GM12875 (cell line): ENCODE measurements at regions not wholly inside any gene's neighbourhood (a gene's known extent, or its start where the extent isn't known, plus 50 kb on each side); places are given as distances from the start of the nearest gene placed in this dataset.
"Not testable (repeated sequence)": the region's sequence is repeated elsewhere in the genome, so short reads cannot be mapped to it uniquely, and the experiment has no call there.

Source experiments
- H3K4me3 ChIP-seq: one replicate; pipeline ENCODE4 v1.5.1; 2011; ENCODE audit warnings: low read depth, low read length, control low read depth
- TF ChIP-seq, protein P1 (sequence below): IDR thresholded peaks from 2 replicates; pipeline ENCODE4 v1.5.1; 2011; ENCODE audit warnings: low read depth, mild to moderate bottlenecking, control low read depth, inconsistent platforms, low read length, moderate library complexity, borderline replicate concordance; ENCODE audit not compliant: insufficient read depth

DNA sequence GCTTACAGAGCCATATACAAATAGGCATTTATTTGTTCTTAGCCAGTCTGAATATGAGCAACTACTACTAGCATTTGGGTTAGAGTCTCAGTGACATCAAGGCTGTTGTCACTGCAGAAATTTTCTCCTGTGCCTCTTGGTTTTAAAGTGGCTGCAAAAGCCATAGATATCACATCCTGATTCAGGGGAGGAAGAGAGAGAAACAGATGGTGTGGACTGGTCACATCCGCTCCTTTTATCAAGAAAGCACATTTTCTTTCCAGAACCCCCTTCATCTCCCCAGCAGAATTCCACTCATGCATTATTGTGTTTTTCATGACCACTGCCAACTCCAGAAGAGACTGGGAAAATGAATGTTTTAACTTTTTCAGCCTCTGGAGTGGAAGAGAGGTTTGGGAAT, 69.8 kb downstream of the PTTG1 start:
- no peak overlapping the region for H3K4me3 ChIP-seq
- TF ChIP-seq, protein P1, sequence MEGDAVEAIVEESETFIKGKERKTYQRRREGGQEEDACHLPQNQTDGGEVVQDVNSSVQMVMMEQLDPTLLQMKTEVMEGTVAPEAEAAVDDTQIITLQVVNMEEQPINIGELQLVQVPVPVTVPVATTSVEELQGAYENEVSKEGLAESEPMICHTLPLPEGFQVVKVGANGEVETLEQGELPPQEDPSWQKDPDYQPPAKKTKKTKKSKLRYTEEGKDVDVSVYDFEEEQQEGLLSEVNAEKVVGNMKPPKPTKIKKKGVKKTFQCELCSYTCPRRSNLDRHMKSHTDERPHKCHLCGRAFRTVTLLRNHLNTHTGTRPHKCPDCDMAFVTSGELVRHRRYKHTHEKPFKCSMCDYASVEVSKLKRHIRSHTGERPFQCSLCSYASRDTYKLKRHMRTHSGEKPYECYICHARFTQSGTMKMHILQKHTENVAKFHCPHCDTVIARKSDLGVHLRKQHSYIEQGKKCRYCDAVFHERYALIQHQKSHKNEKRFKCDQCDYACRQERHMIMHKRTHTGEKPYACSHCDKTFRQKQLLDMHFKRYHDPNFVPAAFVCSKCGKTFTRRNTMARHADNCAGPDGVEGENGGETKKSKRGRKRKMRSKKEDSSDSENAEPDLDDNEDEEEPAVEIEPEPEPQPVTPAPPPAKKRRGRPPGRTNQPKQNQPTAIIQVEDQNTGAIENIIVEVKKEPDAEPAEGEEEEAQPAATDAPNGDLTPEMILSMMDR: no peak

- TF ChIP-seq, protein P1: no peak
- H3K4me3 ChIP-seq: no peak overlapping the region
Measured at GRCh38 chr5:160492565-160492964, 70.9 kb downstream of the PTTG1 start.

DNA sequence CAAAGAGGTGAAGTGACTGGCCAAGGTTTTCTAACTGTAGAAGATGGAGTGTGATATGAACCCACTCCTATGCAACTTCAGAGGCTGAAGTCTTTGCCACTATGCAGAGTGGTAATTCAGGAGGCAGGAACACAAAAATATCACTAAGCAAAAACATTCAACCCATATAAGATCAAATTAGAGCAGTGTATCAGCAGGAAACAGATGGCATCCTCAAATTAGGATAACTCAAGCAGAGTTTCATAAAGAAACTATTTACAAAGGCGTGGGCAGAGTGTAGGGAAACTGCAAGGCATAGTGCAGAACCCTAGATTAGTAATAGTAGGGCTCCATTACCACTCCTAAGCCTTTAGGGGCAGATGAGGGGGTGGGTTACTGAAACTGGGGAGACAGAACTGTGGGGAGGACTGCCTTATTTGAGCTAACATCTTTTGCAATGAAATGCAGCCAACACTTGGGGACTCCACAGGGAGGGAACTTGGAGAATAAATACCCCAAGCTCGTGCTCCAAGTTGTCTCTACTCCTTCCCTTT, 72.2 kb downstream of the PTTG1 start:
- H3K4me3 ChIP-seq: no peak overlapping the region
- TF ChIP-seq, protein P1: no peak

GRCh38 chr5:160494451-160494850, 72.8 kb downstream of the PTTG1 start:
- H3K4me3 ChIP-seq: no peak overlapping the region
- TF ChIP-seq, protein P1: no peak

- TF ChIP-seq, protein P1: no peak
- H3K4me3 ChIP-seq: no peak overlapping the region
Measured at GRCh38 chr5:160496334-160496733, 74.7 kb downstream of the PTTG1 start.

DNA sequence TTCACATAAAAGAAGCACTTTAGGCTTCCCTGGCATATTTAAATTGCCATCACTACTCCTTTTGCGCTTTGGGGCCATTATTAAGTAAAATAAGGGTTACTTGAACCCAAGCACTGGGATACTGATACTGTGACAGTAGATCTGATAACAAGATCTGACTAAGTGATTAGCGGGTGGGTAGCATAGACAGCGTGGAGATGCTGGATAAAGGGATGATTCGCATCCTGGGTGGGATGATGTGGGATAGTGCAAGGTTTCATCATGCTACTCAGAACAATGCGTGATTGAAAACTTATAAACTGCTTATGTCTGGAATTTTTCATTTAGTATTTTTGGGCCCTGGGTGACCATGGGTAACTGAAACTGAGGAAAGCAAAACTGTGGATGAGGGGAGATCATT, 75.1 kb downstream of the PTTG1 start:
- H3K4me3 ChIP-seq: no peak overlapping the region
- TF ChIP-seq, protein P1: no peak

- TF ChIP-seq, protein P1: no peak
- no peak overlapping the region for H3K4me3 ChIP-seq
Measured at GRCh38 chr5:160497878-160498277, 76.2 kb downstream of the PTTG1 start.

DNA sequence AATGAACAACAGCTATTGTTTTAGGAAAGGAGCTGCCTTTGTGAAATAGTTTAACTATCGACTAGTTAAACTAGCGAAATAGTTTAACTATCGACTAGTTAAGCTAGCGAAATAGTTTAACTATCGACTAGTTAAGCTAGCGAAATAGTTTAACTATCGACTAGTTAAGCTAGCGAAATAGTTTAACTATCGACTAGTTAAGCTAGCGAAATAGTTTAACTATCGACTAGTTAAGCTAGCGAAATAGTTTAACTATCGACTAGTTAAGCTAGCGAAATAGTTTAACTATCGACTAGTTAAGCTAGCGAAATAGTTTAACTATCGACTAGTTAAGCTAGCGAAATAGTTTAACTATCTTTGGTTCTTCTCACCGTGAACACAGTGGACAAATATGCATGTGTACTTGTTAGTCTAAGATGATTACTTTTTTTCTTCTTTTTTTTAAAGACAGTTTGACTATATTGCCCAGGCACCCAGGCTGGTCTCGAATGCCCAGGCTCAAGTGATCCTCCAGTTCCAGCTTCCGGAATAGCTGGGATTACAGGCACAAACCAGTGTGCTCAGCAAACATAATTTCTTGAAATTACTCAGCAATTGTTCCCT, 76.9 kb downstream of the PTTG1 start:
- not testable (repeated sequence) for H3K4me3 ChIP-seq
